Body of pancreas (tissue), 4 donors: ENCODE measurements at regions not wholly inside any gene's neighbourhood (a gene's known extent, or its start where the extent isn't known, plus 50 kb on each side); places are given as distances from the start of the nearest gene placed in this dataset.

Source experiments
- CTCF ChIP-seq, 7 experiments: fragments of 450-650 bp in 4 of 7; fragments of 200-600 bp in 3 of 7; sonication (generic) in 3 of 7; IDR thresholded peaks; one replicate each; pipeline ENCODE4 v1.5.1; 2016 to 2019; ENCODE audit warnings: antibody characterized with exemption in 7 of 7
- POLR2A ChIP-seq, 3 donors: fragments of 450-650 bp; IDR thresholded peaks; one replicate each; pipeline ENCODE4 v1.6.1; 2016; ENCODE audit warnings: antibody characterized with exemption in 3 of 3, mild to moderate bottlenecking in 2 of 3

GRCh38 chr14:48005986-48006385 is 330.6 kb upstream of the MDGA2 start:
- TF ChIP-seq CTCF (IDR thresholded peaks at IDR 0.05) (no peak), POLR2A (IDR thresholded peaks at IDR 0.05) (no peak)
